Muscle of leg (tissue), 3 donors: ENCODE measurements at regions not wholly inside any gene's neighbourhood (a gene's known extent, or its start where the extent isn't known, plus 50 kb on each side); places are given as distances from the start of the nearest gene placed in this dataset.

Experiments used
- DNase-seq: peaks from one replicate; pipeline ENCODE4 v3.0.0; 2013
- H3K27ac ChIP-seq: one replicate; pipeline ENCODE4 v1.5.1; 2013; ENCODE audit warnings: mild to moderate bottlenecking, low read length, control low read depth
- H3K27me3 ChIP-seq: one replicate; pipeline ENCODE4 v1.6.1; 2013; ENCODE audit warnings: low read length; ENCODE audit not compliant: control insufficient read depth, insufficient read depth
- H3K36me3 ChIP-seq: one replicate; pipeline ENCODE4 v1.6.1; 2013; ENCODE audit warnings: low read length; ENCODE audit not compliant: control insufficient read depth, insufficient read depth
- H3K4me1 ChIP-seq: one replicate; pipeline ENCODE4 v1.6.1; 2013; ENCODE audit warnings: low read length; ENCODE audit not compliant: control insufficient read depth, insufficient read depth
- H3K4me3 ChIP-seq: one replicate; pipeline ENCODE4 v1.5.1; 2013; ENCODE audit warnings: low read length, control low read depth
- H3K9me3 ChIP-seq: replicated peaks from 2 replicates; pipeline ENCODE4 v1.6.1; 2013; ENCODE audit warnings: low read depth, low read length; ENCODE audit not compliant: control insufficient read depth
- WGBS: methylation state at CpG from one replicate; pipeline ENCODE4 v1.1.5; 2013; ENCODE audit warnings: missing lambda C conversion rate; ENCODE audit not compliant: insufficient coverage; 5-methylcytosine and 5-hydroxymethylcytosine counted together

GRCh38 chr4:32142075-32142474 lies 1421.9 kb downstream of the PCDH7 start:
- no peak for DNase-seq
- Histone ChIP-seq H3K4me3 (no peak overlapping the region), H3K4me1 (no peaks in the 10 kb centered on the region), H3K27ac (no peak overlapping the region), H3K27me3 (no peaks in the 10 kb centered on the region), H3K9me3 (no peaks in the 10 kb centered on the region), H3K36me3 (no peaks in the 10 kb centered on the region)

- no peaks in the 10 kb centered on the region for H3K4me1 ChIP-seq
- no peak overlapping the region for H3K4me3 ChIP-seq
- WGBS, result no CpG with 5 or more reads among the region's 5 CpGs
- no peak overlapping the region for H3K27ac ChIP-seq
- DNase-seq, result no peak
- H3K36me3 ChIP-seq, result no peaks in the 10 kb centered on the region
- no peaks in the 10 kb centered on the region for H3K9me3 ChIP-seq
- no peaks in the 10 kb centered on the region for H3K27me3 ChIP-seq
Observed at GRCh38 chr4:32145987-32146386, 1425.8 kb downstream of the PCDH7 start.

- no CpG with 5 or more reads among the region's 5 CpGs for WGBS
- no peak overlapping the region for H3K4me3 ChIP-seq
- no peaks in the 10 kb centered on the region for H3K4me1 ChIP-seq
- DNase-seq, result peak; percentile 14
- no peaks in the 10 kb centered on the region for H3K27me3 ChIP-seq
- no peak overlapping the region for H3K27ac ChIP-seq
- no peaks in the 10 kb centered on the region for H3K9me3 ChIP-seq
- H3K36me3 ChIP-seq, result no peaks in the 10 kb centered on the region
Observed at GRCh38 chr4:32147446-32148085, 1427.4 kb downstream of the PCDH7 start.

GRCh38 chr4:32148111-32148666 lies 1428.0 kb downstream of the PCDH7 start:
- no CpG with 5 or more reads among the region's 2 CpGs for WGBS
- no peaks in the 10 kb centered on the region for H3K36me3 ChIP-seq
- no peak overlapping the region for H3K4me3 ChIP-seq
- DNase-seq, result peak; percentile 81
- no peak overlapping the region for H3K27ac ChIP-seq
- no peaks in the 10 kb centered on the region for H3K9me3 ChIP-seq
- H3K27me3 ChIP-seq, result no peaks in the 10 kb centered on the region
- no peaks in the 10 kb centered on the region for H3K4me1 ChIP-seq

- no CpG with 5 or more reads among the region's 1 CpG for WGBS
- Histone ChIP-seq H3K4me3 (no peak overlapping the region), H3K27ac (no peak overlapping the region), H3K27me3 (no peaks in the 10 kb centered on the region), H3K9me3 (no peaks in the 10 kb centered on the region), H3K36me3 (no peaks in the 10 kb centered on the region), H3K4me1 (no peaks in the 10 kb centered on the region)
- DNase-seq, result peak; percentile 10
Observed at GRCh38 chr4:32158961-32159360, 1438.8 kb downstream of the PCDH7 start.

- Histone ChIP-seq H3K36me3 (no peaks in the 10 kb centered on the region), H3K9me3 (no peaks in the 10 kb centered on the region), H3K4me1 (no peaks in the 10 kb centered on the region), H3K4me3 (no peak overlapping the region), H3K27ac (no peak overlapping the region), H3K27me3 (no peaks in the 10 kb centered on the region)
- no peak for DNase-seq
- no CpG with 5 or more reads among the region's 3 CpGs for WGBS
Observed at GRCh38 chr4:32161392-32161791, 1441.2 kb downstream of the PCDH7 start.

GRCh38 chr4:32163125-32163524 lies 1443.0 kb downstream of the PCDH7 start:
- H3K36me3 ChIP-seq, result no peaks in the 10 kb centered on the region
- no peak for DNase-seq
- no peaks in the 10 kb centered on the region for H3K27me3 ChIP-seq
- no peak overlapping the region for H3K27ac ChIP-seq
- no peak overlapping the region for H3K4me3 ChIP-seq
- no peaks in the 10 kb centered on the region for H3K9me3 ChIP-seq
- WGBS, result 70% methylated on average over 1 of the region's 3 CpGs
- no peaks in the 10 kb centered on the region for H3K4me1 ChIP-seq

- Histone ChIP-seq H3K36me3 (no peaks in the 10 kb centered on the region), H3K9me3 (no peaks in the 10 kb centered on the region), H3K27ac (no peak overlapping the region), H3K4me1 (no peaks in the 10 kb centered on the region), H3K4me3 (no peak overlapping the region), H3K27me3 (no peaks in the 10 kb centered on the region)
- DNase-seq, result no peak
- WGBS, result 100% methylated on average over 2 of the region's 3 CpGs
Observed at GRCh38 chr4:32169841-32170240, 1449.7 kb downstream of the PCDH7 start.

- Histone ChIP-seq H3K4me1 (no peaks in the 10 kb centered on the region), H3K27ac (no peak overlapping the region), H3K4me3 (no peak overlapping the region), H3K27me3 (no peaks in the 10 kb centered on the region), H3K9me3 (no peaks in the 10 kb centered on the region), H3K36me3 (no peaks in the 10 kb centered on the region)
- DNase-seq, result no peak
- WGBS, result no CpG with 5 or more reads among the region's 1 CpG
Observed at GRCh38 chr4:32172086-32172485, 1451.9 kb downstream of the PCDH7 start.

- Histone ChIP-seq H3K36me3 (no peaks in the 10 kb centered on the region), H3K27ac (no peak overlapping the region), H3K9me3 (no peaks in the 10 kb centered on the region), H3K27me3 (no peaks in the 10 kb centered on the region), H3K4me3 (no peak overlapping the region), H3K4me1 (no peaks in the 10 kb centered on the region)
- WGBS, result no CpG with 5 or more reads among the region's 1 CpG
- DNase-seq, result no peak
Observed at GRCh38 chr4:32172761-32173160, 1452.6 kb downstream of the PCDH7 start.

- no peak overlapping the region for H3K27ac ChIP-seq
- peak; percentile 33 for DNase-seq
- H3K36me3 ChIP-seq, result no peaks in the 10 kb centered on the region
- H3K27me3 ChIP-seq, result no peaks in the 10 kb centered on the region
- no peaks in the 10 kb centered on the region for H3K9me3 ChIP-seq
- no peaks in the 10 kb centered on the region for H3K4me1 ChIP-seq
- H3K4me3 ChIP-seq, result no peak overlapping the region
Observed at GRCh38 chr4:32180086-32180485, 1459.9 kb downstream of the PCDH7 start.
